GM10266 (cell line): ENCODE measurements at regions not wholly inside any gene's neighbourhood (a gene's known extent, or its start where the extent isn't known, plus 50 kb on each side); places are given as distances from the start of the nearest gene placed in this dataset.

ENCODE experiments used
- DNase-seq: peaks from one replicate; pipeline ENCODE4 v3.0.0; 2012; ENCODE audit errors: extremely low spot score
- CTCF ChIP-seq: IDR thresholded peaks from 2 replicates; pipeline ENCODE4 v1.5.1; 2012; ENCODE audit warnings: mild to moderate bottlenecking, low read depth; ENCODE audit not compliant: control insufficient read depth, insufficient read depth; ENCODE audit errors: missing control alignments

DNA sequence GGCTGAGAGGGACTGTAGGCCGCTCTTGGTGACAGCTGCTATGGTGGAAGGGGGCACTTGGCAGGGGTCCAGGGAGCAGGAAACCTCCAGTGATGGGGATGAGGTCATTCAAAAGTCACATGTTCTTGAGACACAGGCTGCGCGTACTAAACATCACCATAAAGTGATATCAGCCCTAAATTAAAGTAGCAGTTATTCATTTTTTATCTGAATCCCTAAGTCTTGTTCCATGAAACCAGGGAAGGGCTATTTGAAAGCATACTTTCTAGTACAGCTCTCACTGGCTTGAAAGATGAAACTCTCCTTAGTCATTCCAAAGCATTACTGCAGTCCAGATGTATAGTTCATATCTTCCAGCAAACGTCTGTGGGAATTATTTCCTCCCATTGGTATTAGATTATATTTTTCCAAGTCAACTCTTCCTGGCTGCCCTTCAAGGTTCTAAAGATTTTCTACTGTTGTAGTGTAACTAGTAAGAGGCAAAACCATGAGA, 373.1 kb downstream of the CD109 start:
- no peak for TF ChIP-seq CTCF
- DNase-seq, result no peak

- TF ChIP-seq CTCF, result no peak
- no peak for DNase-seq
Observed at GRCh38 chr6:74066168-74066871, 370.3 kb downstream of the CD109 start.

DNA sequence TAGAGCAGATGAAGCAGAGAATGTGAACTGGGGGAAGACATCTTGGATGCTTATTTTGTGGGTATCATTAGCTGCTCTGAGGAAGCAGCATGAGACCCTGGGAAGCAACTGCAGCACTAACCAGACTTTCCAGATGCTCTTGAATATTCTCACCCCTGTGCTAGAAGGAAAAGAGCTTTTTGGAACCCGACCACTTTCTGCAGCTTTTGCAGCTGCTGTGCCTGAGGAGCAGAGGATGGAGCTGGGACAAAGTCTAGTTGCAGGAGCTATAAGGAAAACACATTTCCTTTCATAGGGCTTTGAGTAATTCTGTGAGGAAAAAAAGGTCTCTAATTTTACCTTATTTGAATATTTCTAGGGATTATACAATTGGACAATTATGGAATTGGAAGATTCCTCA, 369.7 kb downstream of the CD109 start:
- TF ChIP-seq CTCF, result no peak
- DNase-seq, result no peak

DNA sequence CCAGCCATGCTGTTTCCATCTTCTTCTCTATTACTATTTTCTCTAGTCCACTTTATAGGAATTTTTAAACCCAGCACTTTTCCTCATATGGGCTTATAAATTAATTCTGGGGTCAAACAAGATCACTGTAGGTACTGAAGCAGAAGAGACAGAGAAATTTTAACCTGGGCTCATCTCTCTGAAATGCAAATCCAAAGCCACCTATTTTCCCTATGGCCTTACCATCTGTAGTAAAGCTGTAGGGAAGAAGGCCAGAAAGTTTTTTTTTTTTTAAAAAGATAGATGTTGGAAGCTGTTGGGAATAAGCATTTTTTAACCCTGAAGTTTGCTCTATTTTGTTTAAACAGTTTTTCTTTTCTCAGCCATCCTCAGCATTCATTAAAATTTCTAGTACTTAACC, 367.4 kb downstream of the CD109 start:
- no peak for DNase-seq
- no peak for TF ChIP-seq CTCF

- DNase-seq, result no peak
- TF ChIP-seq CTCF, result no peak
Observed at GRCh38 chr6:74061201-74061600, 365.2 kb downstream of the CD109 start.

DNA sequence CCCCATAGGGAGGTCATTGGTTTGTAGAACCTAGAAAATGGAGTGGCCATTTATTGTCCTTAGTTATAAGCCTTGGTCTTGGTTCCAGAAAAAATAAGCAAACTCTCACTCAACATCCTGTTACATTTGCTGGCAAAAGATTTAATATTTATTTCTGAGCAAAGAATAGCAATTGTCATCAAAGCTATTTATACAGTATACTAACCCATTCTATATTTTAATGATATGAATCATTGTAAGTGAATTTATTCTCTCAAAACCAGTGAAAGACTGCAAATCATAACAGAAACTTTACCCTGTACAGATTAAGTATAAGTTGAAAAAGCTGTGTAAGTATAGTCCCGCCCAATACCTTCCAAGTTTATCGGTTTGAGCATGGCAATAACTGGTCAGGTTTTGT, 364.4 kb downstream of the CD109 start:
- no peak for TF ChIP-seq CTCF

DNA sequence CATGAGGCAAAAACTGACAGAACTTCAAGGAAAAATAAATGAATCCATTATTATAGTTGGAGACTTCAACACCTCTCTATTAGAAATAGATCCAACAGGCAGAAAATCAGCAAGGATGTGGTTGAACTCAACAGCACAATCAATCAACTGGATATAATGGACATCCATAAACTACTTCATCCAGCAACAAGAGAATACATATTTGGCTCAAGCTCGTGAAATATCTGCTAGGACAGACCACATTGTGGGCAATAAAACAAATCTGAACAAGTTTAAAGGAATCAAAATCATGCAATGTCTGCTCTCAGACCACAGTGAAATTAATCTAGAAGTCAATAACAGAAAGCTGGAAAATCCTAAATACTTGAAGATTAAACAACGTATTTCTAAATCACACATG, 362.6 kb downstream of the CD109 start:
- no peak for TF ChIP-seq CTCF

More for the DNA sequence above, 364.4 kb downstream of the CD109 start:
- no peak for DNase-seq

More for the DNA sequence above, 362.6 kb downstream of the CD109 start:
- no peak for DNase-seq
